22Rv1 (cell line): ENCODE measurements at regions not wholly inside any gene's neighbourhood (a gene's known extent, or its start where the extent isn't known, plus 50 kb on each side); places are given as distances from the start of the nearest gene placed in this dataset.

ENCODE experiments used
- CTCF ChIP-seq: fragments of 450-650 bp; IDR thresholded peaks from 2 replicates; pipeline ENCODE4 v1.5.1; 2017; ENCODE audit warnings: mild to moderate bottlenecking
- ZFX ChIP-seq: fragments of 450-650 bp; IDR thresholded peaks from 2 replicates; pipeline ENCODE4 v1.6.1; 2017; ENCODE audit warnings: antibody characterized with exemption, borderline replicate concordance

DNA sequence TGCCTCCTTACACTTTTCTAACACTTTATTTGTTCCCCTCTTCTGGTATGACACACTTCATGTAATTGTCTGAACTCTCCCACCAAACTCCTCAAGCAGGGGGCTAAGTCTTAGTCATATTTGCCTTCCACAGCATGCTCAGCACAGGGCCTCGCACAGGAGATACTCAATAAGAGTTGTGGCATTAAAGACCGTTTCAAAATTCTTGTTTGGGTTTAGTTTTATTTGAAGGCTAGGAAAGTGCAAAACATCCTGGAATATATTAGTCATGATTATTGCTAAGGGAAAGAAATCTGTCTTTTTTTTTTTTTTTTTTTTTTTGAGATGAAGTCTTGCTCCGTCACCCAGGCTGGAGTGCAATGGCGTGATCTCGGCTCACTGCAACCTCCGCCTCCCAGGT is 137.6 kb upstream of the ECI2 start:
- no peak for TF ChIP-seq CTCF
- TF ChIP-seq ZFX, result no peak
